GM10266 (cell line): ENCODE measurements at regions not wholly inside any gene's neighbourhood (a gene's known extent, or its start where the extent isn't known, plus 50 kb on each side); places are given as distances from the start of the nearest gene placed in this dataset.
A peak's percentile ranks its signal among the peaks of the same experiment; 100 is the strongest.

Experiments
- DNase-seq: peaks from one replicate; pipeline ENCODE4 v3.0.0; 2012; ENCODE audit errors: extremely low spot score
- TF ChIP-seq, protein P1 (sequence below): IDR thresholded peaks from 2 replicates; pipeline ENCODE4 v1.5.1; 2012; ENCODE audit warnings: mild to moderate bottlenecking, low read depth; ENCODE audit not compliant: control insufficient read depth, insufficient read depth; ENCODE audit errors: missing control alignments

DNA sequence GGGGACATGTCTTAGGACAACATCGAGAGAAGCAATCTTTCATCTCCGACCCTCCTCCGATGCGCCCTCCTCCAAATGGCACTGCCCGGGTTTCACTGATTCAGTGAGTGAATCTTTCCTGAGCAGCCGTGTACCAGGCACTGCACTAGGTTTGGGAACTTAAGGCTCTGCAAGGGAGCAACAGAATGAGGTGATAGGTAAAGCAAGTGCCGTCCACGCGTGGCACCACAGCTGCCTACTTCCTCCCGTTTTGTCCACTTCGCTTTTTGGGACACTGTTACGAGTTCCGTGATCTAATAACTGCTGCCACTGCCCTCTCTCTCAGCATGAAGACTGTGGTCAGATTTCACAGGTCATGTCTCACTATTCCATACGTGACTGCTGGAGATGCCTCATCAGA, 131.0 kb downstream of the TEX29 start:
- TF ChIP-seq, protein P1, sequence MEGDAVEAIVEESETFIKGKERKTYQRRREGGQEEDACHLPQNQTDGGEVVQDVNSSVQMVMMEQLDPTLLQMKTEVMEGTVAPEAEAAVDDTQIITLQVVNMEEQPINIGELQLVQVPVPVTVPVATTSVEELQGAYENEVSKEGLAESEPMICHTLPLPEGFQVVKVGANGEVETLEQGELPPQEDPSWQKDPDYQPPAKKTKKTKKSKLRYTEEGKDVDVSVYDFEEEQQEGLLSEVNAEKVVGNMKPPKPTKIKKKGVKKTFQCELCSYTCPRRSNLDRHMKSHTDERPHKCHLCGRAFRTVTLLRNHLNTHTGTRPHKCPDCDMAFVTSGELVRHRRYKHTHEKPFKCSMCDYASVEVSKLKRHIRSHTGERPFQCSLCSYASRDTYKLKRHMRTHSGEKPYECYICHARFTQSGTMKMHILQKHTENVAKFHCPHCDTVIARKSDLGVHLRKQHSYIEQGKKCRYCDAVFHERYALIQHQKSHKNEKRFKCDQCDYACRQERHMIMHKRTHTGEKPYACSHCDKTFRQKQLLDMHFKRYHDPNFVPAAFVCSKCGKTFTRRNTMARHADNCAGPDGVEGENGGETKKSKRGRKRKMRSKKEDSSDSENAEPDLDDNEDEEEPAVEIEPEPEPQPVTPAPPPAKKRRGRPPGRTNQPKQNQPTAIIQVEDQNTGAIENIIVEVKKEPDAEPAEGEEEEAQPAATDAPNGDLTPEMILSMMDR = no peak
- no peak for DNase-seq

DNA sequence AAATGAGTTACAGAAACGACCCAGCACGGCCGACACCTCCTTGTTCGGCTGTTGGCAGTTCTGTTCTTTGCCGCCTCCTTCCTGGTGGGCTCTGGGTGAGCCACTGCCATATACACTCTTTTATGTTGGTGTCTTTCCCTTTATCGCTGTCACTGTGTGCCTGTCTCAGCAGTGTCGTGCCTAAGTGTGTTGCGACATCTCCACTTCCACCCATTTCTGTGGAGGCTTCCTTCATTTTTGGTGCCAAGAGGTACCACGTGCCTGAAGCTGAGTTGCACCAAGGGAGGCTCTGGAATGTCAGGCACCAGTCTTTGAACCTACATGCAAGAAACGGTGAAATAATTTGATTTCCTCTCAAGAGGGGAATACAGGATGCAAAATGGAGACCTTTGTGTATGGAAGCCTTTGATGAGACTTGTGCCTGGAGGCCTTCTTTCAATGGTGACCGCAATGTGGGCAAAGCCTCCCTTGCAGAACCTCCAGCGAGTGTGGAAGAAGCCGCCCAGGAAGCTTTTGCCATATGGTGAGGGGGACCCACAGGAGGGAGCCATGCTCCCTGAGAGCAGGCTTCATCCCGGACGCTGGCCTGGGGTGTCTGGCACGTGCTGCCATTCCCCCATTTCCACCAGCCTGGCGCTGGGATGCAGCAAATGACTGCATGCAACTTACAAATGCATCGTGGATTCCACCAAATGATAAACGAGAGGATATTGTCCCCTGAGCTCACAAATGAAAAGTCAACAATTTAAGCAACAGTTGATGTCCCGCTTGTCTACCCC, 136.2 kb downstream of the TEX29 start:
- no peak for DNase-seq
- TF ChIP-seq, protein P1 = no peak

DNA sequence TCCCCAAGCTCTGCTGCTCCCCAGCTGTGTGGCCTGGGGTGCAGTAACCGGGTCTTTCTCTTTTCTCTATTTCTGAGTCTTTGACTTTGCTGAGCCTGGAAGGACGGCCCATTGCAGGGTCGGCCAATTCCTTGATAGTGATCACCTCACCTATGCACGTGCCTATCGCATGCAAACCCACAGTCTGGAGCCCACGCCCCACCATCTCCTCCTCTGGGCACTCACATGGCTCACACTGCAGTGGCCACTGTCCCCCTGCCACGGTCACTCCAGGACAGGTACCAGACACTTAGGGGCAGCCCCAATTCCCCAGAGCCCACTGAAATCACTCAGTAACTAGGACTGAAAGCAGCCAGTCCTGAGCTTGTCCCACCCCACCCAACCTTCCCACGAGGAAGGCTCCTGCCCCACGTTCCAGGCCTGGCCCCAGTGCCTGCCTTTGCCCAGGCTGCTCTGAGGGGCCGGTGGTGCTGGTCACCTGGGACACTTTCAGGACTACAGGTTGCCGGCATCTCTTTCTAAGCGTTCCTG, 137.6 kb downstream of the TEX29 start:
- TF ChIP-seq, protein P1 = no peak
- no peak for DNase-seq

DNA sequence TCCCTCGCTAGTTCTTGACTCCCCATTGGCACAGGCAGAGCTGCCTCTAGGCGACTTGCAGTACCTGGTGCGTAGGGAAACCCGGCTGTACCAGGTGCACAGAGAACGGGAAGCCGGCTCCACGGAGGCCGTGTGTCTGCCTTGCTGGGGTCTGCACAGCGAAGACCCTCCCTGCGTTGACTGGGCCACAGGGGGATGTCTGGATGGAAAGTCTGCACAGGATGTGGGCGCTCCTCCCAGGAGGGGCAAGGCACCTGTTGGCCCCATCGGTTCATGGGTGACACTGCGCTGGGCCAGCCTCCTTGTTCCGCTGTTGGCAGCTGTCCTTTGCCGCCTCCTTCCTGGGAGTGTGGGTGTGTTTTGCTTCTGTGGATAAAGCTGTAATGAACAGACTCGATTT, 138.3 kb downstream of the TEX29 start:
- TF ChIP-seq, protein P1 = no peak
- no peak for DNase-seq

DNA sequence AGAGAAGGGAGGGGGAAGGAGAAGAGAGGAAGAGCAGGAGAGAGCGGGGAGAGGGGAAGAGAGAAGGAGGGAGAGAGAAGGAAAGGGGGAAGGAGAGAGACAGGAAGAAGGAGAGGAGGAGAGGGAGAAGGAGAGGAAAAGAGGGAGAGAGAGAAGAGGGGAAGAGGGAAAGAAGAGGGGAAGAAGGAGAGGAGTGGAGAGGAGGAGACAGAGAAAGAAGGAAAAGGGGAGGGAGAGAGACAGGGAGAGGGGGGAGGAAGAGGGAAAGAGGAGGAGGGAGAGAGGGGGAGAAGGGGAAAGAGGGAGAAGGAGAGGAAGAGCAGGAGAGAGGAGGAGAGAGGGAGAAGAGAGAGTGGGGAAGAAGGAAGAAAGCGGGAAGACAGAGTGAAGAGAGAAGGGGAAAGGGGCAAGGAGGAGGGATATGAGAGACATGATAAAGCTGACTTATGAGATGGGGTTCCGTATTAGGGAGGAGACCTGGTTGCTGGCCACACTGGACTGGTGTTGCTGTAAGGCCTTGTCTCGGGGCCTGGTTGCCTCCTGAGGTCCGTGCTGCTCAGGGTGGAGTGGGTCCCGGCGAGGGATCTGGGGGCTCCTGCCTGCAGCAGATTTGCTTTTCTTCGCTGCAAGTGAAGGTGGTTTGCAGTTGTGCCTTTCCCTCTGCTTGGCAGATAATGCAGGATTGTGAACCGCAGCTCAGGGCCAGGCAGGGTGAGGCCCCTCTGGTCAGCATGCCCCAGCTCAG, 139.5 kb downstream of the TEX29 start:
- TF ChIP-seq, protein P1 = no peak

DNA sequence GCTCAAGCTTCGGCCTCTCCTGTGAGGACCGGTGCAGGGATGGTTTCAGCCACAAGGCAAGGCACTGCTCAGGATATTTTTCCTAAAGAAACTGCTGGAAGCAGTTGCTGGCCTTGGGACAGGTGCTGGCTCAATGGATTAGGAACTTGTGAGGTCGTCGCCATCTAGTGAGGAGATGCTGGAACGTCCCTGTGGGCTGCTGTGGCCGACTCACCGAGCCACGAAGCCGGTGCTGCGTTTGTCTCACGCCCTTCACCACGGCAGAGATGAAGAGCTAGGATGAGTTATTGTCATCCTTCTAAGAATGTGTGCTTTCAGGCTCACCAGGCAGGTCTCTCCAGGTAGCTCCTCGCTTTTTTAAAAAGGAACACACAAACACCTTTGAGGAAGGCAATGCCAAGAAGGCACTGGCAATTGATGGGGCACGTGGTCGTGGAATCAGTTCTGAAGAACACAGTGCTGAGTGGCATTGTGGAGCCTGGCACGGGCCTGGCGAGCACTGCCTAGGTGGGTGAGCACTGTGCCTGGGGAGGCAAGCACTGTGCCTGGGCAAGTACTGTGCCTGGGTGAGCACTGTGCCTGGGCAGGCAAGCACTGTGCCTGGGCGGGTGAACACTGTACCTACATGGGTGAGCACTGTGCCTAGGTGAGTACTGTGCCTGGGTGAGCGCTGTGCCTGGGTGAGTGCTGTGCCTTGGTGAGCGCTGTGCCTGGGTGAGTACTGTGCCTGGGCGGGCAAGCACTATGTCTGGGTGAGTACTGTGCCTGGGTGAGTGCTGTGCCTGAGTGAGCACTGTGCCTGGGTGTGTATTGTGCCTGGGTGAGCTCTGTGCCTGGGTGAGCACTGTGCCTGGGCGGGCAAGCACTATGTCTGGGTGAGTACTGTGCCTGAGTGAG, 140.4 kb downstream of the TEX29 start:
- TF ChIP-seq, protein P1 = peak; percentile 26

More for the DNA sequence above, 139.5 kb downstream of the TEX29 start:
- no peak for DNase-seq

More for the DNA sequence above, 140.4 kb downstream of the TEX29 start:
- no peak for DNase-seq
